ENCODE measurements at regions not wholly inside any gene's neighbourhood (a gene's known extent, or its start where the extent isn't known, plus 50 kb on each side); places are given as distances from the start of the nearest gene placed in this dataset.

DNA sequence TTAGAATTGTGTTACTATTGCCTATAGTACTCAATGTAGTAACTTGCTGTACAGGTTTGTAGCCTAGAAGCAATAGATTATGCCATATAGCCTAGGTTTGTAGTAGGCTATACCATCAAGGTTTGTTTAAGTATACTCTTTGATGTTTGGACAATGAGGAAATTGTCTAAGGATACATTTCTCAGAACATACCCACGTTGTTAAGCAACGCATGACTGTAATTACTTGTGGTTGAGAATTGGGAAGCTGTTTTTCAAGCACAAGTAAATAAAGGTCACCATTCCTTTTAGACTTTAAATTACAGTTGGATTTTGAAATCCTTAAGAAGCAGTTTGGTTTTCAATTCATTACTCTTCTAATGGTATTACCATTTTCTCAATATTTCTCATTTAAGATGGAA, 89.8 kb upstream of the KCNH7 start:
- WGBS, 2 experiments (ENCODE audit: insufficient coverage in 1 of 2, insufficient read length in 1 of 2), result 50 to 80% methylated on average over 1 to 2 of the region's 2 CpGs
- Mint-ChIP-seq H3K36me3 (ENCODE audit: low read depth) (no peaks in the 10 kb centered on the region), H3K9me3 (no peaks in the 10 kb centered on the region), H3K27ac (no peak overlapping the region), H3K27me3 (ENCODE audit: insufficient read depth) (no peaks in the 10 kb centered on the region), H3K4me3 (no peak overlapping the region), H3K4me1 (peaks cover 2% of the 10 kb centered on the region)
- Histone ChIP-seq H3K4me1 (ENCODE audit: control insufficient read depth, insufficient read depth, low read length) (no peaks in the 10 kb centered on the region), H3K9ac (ENCODE audit: extremely low read depth, low read length, poor library complexity, severe bottlenecking) (no peak overlapping the region), H3K36me3 (ENCODE audit: control insufficient read depth, insufficient read depth, low read length) (no peaks in the 10 kb centered on the region), H3K27me3 (ENCODE audit: control insufficient read depth, insufficient read depth, low read length, poor library complexity, severe bottlenecking) (no peaks in the 10 kb centered on the region), H3K9me3 (ENCODE audit: control insufficient read depth, low read length) (no peaks in the 10 kb centered on the region), H3K4me3 (ENCODE audit: low read length) (no peak overlapping the region), H3K27ac (ENCODE audit: low read depth, low read length) (no peak overlapping the region)
- TF ChIP-seq CTCF (conservative IDR thresholded peaks at IDR 0.05), result no peak
- DNase-seq, result no peak

GRCh38 chr2:162926907-162927306, 88.3 kb upstream of the KCNH7 start:
- H3K4me1 ChIP-seq (ENCODE audit: control insufficient read depth, insufficient read depth, low read length), result no peaks in the 10 kb centered on the region
- Mint-ChIP-seq H3K9me3 (no peaks in the 10 kb centered on the region), H3K4me3 (no peak overlapping the region), H3K27me3 (ENCODE audit: insufficient read depth) (no peaks in the 10 kb centered on the region), H3K36me3 (ENCODE audit: low read depth) (no peaks in the 10 kb centered on the region), H3K27ac (no peak overlapping the region), H3K4me1 (no peaks in the 10 kb centered on the region)
- no peaks in the 10 kb centered on the region for H3K27me3 ChIP-seq (ENCODE audit: control insufficient read depth, insufficient read depth, low read length, poor library complexity, severe bottlenecking)
- H3K36me3 ChIP-seq (ENCODE audit: control insufficient read depth, insufficient read depth, low read length), result no peaks in the 10 kb centered on the region
- H3K4me3 ChIP-seq (ENCODE audit: low read length), result no peak overlapping the region
- TF ChIP-seq CTCF (conservative IDR thresholded peaks at IDR 0.05), result no peak
- H3K9me3 ChIP-seq (ENCODE audit: control insufficient read depth, low read length), result no peaks in the 10 kb centered on the region
- WGBS, 2 experiments (ENCODE audit: insufficient coverage in 1 of 2, insufficient read length in 1 of 2), result 89% methylated on average over 2 of the region's 2 CpGs; no CpG with 5 or more reads in 1 of the 2 experiments
- H3K27ac ChIP-seq (ENCODE audit: low read depth, low read length), result no peak overlapping the region
- no peak overlapping the region for H3K9ac ChIP-seq (ENCODE audit: extremely low read depth, low read length, poor library complexity, severe bottlenecking)
- DNase-seq, result no peak

DNA sequence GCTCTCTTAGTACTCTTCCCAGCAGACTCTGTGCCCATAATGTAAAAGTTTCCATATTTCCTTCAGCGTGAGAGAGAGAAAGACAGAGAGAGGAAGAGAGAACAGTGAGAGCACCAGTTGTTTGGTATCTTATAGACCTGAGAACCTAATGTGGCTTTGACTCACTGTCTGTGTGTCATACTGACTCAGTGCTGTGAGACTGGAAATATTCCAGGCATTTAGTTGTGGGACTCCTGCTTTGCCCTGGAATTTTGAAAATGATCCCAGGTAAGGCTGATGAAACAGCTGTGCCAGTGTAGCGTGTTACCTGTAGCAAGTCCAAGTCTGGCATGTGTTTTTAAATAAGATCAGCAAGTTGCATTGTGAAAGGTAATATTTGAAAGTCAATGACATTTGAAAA, 87.9 kb upstream of the KCNH7 start:
- Histone ChIP-seq H3K27me3 (ENCODE audit: control insufficient read depth, insufficient read depth, low read length, poor library complexity, severe bottlenecking) (no peaks in the 10 kb centered on the region), H3K9ac (ENCODE audit: extremely low read depth, low read length, poor library complexity, severe bottlenecking) (no peak overlapping the region), H3K4me1 (ENCODE audit: control insufficient read depth, insufficient read depth, low read length) (no peaks in the 10 kb centered on the region), H3K36me3 (ENCODE audit: control insufficient read depth, insufficient read depth, low read length) (no peaks in the 10 kb centered on the region), H3K4me3 (ENCODE audit: low read length) (no peak overlapping the region), H3K27ac (ENCODE audit: low read depth, low read length) (no peak overlapping the region), H3K9me3 (ENCODE audit: control insufficient read depth, low read length) (no peaks in the 10 kb centered on the region)
- no peak overlapping the region for H3K27ac Mint-ChIP-seq
- 90 to 94% methylated on average over 2 of the region's 2 CpGs for WGBS, 2 experiments (ENCODE audit: insufficient coverage in 1 of 2, insufficient read length in 1 of 2)
- H3K4me1 Mint-ChIP-seq, result no peaks in the 10 kb centered on the region
- TF ChIP-seq CTCF (conservative IDR thresholded peaks at IDR 0.05), result no peak
- H3K4me3 Mint-ChIP-seq, result no peak overlapping the region
- H3K27me3 Mint-ChIP-seq (ENCODE audit: insufficient read depth), result no peaks in the 10 kb centered on the region
- no peak for DNase-seq
- no peaks in the 10 kb centered on the region for H3K36me3 Mint-ChIP-seq (ENCODE audit: low read depth)
- H3K9me3 Mint-ChIP-seq, result no peaks in the 10 kb centered on the region

Measured in endodermal cell (in vitro differentiated cells).